Endometrium (tissue), 2 donors: ENCODE measurements at regions not wholly inside any gene's neighbourhood (a gene's known extent, or its start where the extent isn't known, plus 50 kb on each side); places are given as distances from the start of the nearest gene placed in this dataset.

Experiments used
- FAIRE-seq: peaks from 2 replicates; lab custom pipeline; 2012; peaks lifted over from hg19 to GRCh38; lab: Jason Lieb, UNC
- donor health status: control.
- donor health status: control.

DNA sequence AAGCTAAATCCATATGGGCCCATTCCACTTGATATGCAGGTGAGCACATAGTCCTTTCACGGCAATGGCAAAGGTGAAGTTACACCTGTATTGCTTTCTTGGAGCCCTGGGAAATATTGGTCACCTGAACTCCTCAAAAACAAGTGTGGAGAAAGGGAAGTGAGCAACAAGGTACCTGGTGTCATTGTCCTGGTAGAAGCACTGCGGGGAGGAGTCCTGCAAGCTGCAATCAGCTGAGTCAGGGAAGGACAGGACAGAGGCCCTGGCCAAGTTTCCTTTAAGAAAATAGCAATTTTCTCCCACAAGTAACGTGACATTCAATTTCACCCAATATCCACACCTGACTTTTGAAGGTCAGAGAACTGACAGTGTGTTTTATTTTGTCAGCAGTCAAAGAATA is 389.1 kb downstream of the IRS2 start:
- no peak for FAIRE-seq

DNA sequence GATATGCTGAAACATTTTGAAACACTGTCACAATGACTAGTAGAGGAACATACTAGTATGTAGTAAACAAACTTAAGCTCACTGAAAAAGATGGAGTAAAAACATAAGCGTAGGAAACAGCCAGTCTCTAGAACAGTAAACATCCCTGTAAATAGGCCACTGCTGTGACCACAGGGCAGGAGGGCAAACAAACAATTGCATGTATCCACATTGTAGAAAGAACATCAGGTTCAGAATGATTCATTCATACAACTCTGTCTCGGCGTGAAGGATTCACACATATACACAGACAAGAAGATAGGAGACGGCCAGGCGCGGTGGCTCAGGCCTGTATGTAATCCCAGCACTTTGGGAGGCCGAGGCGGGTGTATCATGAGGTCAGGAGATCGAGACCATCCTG is 390.1 kb downstream of the IRS2 start:
- no peak for FAIRE-seq

DNA sequence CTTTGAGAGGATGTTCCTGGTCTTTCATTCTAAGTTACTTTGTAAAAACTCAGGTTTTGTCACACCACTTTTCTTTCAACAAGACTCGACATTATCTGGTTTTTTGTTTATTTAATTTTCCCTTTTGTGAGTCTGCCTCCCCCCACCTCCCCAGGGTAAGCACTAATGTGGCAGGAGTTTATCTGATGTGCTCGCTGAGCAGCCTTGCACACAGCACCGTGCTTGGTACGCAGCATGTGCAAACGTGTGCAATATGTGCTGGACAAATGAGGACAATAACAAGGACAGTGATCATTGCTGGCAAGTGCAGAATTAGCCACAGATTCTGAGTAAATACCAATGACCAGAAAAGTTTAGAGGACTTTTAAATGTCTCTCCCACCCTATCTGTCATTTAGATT is 391.4 kb downstream of the IRS2 start:
- FAIRE-seq: no peak

- FAIRE-seq: no peak
Measured at GRCh38 chr13:109394311-109394988, 391.9 kb downstream of the IRS2 start.

- FAIRE-seq: no peak
Measured at GRCh38 chr13:109393045-109393444, 393.3 kb downstream of the IRS2 start.

- no peak for FAIRE-seq
Measured at GRCh38 chr13:109390391-109390790, 396.0 kb downstream of the IRS2 start.

- FAIRE-seq: no peak
Measured at GRCh38 chr13:109389892-109390345, 396.5 kb downstream of the IRS2 start.

DNA sequence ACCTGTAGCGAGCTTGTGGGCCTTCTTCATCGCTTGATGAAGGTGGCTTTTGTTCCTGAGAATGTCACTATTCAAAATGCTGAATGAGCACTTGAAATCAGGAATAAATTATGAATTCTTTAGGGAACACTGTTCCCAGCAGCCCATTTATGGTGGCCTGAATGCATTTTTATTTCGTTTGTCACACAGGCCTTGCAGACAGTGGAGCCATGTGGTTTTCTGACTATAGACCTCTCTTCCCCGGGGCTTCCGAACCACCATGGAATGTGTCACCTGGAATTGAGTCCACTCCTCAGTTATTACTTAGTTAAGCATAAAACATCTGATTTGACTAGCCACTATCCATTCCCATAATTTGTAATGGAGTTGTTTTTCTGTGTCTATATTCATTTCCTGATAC is 396.9 kb downstream of the IRS2 start:
- FAIRE-seq: no peak

- no peak for FAIRE-seq
Measured at GRCh38 chr13:109387471-109387870, 398.9 kb downstream of the IRS2 start.

DNA sequence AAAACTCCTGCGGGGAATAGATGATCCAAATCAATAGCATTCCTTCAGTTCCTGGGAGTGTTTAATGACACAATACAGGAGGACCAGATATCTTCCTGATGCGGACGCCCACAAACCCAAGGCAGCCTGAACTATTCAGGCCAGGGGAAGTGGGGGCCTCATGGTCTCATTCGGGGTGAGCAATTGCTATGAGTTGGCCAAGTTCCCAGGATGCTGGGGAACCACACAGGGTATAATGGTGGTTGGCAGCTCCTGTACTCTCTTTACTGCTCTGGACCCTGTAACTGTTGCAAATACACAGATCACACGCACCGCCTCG is 401.2 kb downstream of the IRS2 start:
- no peak for FAIRE-seq

GRCh38 chr13:109384491-109385241 is 401.7 kb downstream of the IRS2 start:
- FAIRE-seq: no peak

DNA sequence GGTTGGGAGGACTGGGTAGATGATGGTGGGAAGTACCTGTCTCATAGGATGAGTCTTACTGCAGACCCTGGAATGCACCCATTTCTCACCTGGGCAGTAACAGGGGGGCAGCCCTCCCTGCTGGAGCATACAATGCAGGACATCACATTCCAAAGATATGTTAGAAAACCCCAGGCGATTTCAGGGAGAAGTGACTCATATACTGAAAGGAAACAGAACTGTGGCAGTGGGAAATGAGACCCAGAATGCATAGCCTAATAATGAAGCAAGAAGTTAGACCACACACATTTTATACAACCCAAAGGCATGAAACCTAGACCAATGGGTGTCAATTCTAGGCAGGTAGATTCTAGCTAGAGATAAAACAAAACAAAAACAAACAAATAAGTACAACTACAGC is 402.7 kb downstream of the IRS2 start:
- FAIRE-seq: no peak

- FAIRE-seq: no peak
Measured at GRCh38 chr13:109381546-109382180, 404.7 kb downstream of the IRS2 start.

DNA sequence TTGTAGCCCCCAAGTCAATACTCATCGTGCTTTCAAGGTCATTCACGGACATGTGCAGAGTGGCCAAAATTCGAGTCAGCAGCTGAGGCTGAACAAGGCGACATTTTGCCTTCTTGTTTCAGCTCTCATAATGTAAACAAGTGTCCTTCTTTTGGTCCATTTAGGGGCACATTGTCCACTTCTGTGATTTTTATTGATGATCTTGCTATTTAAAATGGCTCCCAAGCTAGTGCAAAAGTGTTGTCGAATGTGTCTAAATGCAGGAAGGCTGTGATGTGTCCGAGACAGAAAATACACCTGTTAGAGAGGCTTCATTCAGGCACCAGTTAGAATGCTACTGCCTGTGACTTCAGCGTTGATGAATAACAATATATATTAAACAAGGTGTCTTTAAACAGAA is 405.9 kb downstream of the IRS2 start:
- no peak for FAIRE-seq

- FAIRE-seq: no peak
Measured at GRCh38 chr13:109379930-109380329, 406.5 kb downstream of the IRS2 start.

DNA sequence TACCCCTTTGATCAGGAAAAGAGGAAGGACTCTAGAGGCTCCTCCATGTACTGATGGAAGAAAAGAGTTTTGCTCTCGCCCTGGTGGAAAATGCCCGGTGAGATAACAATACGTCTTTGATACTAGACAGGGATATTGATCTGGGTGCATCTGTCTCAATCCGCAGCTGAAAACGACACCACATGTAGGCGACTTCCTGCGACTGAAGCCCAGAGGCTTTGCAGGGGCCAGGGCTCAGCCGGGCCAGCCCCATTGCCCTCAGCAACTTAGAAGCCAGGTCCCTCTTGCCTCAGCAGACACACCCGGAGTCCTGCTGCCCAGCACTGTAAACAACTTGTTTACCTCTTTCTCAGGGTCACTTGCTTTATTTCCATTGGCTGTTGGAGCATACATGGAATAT is 409.4 kb downstream of the IRS2 start:
- FAIRE-seq: no peak

- FAIRE-seq: no peak
Measured at GRCh38 chr13:109374609-109375200, 411.7 kb downstream of the IRS2 start.

DNA sequence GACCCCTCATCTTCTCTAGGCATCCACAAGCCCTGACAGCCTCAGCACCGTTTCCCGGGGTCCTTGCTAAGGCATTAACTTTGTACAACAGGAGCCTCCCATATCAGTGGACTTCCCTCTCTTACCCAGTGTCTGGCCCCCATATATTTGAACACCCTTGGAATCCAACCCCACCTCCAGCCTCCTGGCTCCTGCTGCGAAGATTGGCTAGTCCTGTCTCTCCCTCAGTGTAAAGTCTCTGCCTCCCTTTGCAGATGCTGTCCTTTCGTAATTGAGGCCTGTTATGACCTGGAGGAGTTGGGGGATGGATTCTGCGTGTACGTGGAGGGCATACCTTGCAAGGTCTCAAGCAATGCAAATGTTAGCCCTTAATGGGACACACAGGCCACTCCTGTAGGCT is 413.7 kb downstream of the IRS2 start:
- FAIRE-seq: no peak

- no peak for FAIRE-seq
Measured at GRCh38 chr13:109371066-109371465, 415.3 kb downstream of the IRS2 start.

- no peak for FAIRE-seq
Measured at GRCh38 chr13:109370496-109370895, 415.9 kb downstream of the IRS2 start.

DNA sequence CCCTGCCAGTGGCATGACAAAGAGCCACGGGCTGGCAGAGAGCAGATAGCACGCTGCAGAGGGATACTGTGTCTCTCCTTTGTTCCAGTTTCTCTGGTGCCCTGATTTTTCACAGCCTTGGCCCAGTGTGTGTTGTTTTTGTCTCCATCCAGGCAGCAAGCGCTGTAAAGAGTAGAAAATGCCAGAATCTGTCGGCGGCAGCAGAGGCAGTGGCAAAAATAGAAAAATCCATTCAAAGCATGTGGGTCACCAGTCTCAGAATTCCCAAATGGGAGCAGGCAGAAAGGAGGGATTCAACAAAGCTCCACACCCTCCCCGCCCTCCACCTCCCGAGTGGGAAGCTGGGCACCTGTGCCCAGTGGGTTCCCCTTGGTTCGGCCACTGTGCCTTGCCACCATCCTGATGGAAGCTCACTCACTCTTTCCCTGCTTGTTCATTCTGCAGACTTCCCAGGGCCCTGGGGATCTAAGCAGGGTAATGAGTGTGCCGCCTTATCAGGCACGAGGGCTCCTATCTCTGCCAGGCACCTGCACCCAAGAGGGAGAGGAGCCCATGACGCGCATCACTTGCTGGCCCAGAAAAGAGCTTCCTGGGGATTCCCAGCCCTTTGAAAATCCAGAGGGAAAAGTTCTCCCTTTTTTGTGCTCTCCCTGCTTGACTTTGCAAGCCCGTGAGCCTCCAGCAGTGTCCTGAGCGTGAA is 416.9 kb downstream of the IRS2 start:
- FAIRE-seq: no peak

DNA sequence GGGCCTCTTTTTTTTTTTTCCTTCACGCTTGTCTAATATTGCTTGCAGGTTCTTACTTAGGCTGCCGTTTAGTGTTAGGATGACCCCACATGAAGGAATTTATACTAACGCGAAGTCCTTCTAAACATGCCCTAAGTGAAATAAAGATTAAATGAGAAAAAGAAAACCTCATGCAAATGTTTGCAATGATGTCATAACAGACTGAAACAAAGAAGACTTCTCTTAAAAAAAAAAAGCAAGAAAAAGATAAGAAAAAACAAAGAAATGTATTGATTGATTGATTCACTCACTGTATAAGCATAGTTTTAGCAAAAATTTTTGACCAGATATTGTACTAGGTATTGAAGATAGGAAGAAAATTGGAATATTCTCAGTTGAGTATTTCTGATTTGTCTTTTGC is 418.2 kb downstream of the IRS2 start:
- no peak for FAIRE-seq

DNA sequence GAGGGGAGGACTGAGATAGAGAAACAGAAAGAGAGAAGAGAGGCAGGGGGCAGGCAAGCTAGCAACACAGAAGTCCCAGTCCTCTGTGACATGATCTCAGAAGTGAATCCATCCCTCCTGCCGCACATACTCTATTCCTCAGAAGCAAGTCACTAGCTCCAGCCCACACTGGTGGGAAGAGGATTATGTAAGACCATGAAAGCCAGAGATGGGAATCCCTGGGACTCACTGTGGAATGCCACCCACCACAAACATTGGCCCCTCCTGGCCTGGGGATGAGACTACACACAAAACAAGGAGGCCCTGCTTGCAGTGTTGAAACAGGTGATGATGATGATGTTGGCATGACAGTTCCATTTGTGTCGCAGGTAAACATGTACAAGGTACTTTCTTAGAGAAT is 419.9 kb downstream of the IRS2 start:
- FAIRE-seq: no peak
